Liver (tissue), 2 donors: ENCODE measurements at regions not wholly inside any gene's neighbourhood (a gene's known extent, or its start where the extent isn't known, plus 50 kb on each side); places are given as distances from the start of the nearest gene placed in this dataset.

ENCODE experiments used
- MAX ChIP-seq: IDR thresholded peaks from 2 replicates; pipeline ENCODE4 v1.6.1; 2016; ENCODE audit warnings: antibody characterized with exemption
- REST ChIP-seq: IDR thresholded peaks from 2 replicates; pipeline ENCODE4 v1.6.1; 2016; ENCODE audit warnings: antibody characterized with exemption, mild to moderate bottlenecking
- TF ChIP-seq, protein P1 (sequence below): IDR thresholded peaks from 2 replicates; pipeline ENCODE4 v1.6.1; 2016; ENCODE audit warnings: antibody characterized with exemption
- TF ChIP-seq, protein P2 (sequence below): fragments of 150-350 bp; IDR thresholded peaks from 2 replicates; pipeline ENCODE4 v1.5.1; 2017; ENCODE audit warnings: improper control_type of control experiment, low read depth, low read length; ENCODE audit not compliant: missing input control
- donor health status: healthy.

- TF ChIP-seq REST, result no peak
- TF ChIP-seq, protein P1, sequence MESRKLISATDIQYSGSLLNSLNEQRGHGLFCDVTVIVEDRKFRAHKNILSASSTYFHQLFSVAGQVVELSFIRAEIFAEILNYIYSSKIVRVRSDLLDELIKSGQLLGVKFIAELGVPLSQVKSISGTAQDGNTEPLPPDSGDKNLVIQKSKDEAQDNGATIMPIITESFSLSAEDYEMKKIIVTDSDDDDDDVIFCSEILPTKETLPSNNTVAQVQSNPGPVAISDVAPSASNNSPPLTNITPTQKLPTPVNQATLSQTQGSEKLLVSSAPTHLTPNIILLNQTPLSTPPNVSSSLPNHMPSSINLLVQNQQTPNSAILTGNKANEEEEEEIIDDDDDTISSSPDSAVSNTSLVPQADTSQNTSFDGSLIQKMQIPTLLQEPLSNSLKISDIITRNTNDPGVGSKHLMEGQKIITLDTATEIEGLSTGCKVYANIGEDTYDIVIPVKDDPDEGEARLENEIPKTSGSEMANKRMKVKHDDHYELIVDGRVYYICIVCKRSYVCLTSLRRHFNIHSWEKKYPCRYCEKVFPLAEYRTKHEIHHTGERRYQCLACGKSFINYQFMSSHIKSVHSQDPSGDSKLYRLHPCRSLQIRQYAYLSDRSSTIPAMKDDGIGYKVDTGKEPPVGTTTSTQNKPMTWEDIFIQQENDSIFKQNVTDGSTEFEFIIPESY, result no peak
- TF ChIP-seq, protein P2, sequence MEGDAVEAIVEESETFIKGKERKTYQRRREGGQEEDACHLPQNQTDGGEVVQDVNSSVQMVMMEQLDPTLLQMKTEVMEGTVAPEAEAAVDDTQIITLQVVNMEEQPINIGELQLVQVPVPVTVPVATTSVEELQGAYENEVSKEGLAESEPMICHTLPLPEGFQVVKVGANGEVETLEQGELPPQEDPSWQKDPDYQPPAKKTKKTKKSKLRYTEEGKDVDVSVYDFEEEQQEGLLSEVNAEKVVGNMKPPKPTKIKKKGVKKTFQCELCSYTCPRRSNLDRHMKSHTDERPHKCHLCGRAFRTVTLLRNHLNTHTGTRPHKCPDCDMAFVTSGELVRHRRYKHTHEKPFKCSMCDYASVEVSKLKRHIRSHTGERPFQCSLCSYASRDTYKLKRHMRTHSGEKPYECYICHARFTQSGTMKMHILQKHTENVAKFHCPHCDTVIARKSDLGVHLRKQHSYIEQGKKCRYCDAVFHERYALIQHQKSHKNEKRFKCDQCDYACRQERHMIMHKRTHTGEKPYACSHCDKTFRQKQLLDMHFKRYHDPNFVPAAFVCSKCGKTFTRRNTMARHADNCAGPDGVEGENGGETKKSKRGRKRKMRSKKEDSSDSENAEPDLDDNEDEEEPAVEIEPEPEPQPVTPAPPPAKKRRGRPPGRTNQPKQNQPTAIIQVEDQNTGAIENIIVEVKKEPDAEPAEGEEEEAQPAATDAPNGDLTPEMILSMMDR, result no peak
- TF ChIP-seq MAX, result no peak
Measured at GRCh38 chr4:56209767-56210166, 177.5 kb downstream of the AASDH start.
